Body of pancreas (tissue), 4 donors: ENCODE measurements at regions not wholly inside any gene's neighbourhood (a gene's known extent, or its start where the extent isn't known, plus 50 kb on each side); places are given as distances from the start of the nearest gene placed in this dataset.

Experiments used
- CTCF ChIP-seq, 7 experiments: fragments of 450-650 bp in 4 of 7; fragments of 200-600 bp in 3 of 7; sonication (generic) in 3 of 7; IDR thresholded peaks; one replicate each; pipeline ENCODE4 v1.5.1; 2016 to 2019; ENCODE audit warnings: antibody characterized with exemption in 7 of 7
- POLR2A ChIP-seq, 3 donors: fragments of 450-650 bp; IDR thresholded peaks; one replicate each; pipeline ENCODE4 v1.6.1; 2016; ENCODE audit warnings: antibody characterized with exemption in 3 of 3, mild to moderate bottlenecking in 2 of 3

- TF ChIP-seq CTCF (IDR thresholded peaks at IDR 0.05), result no peak
- TF ChIP-seq POLR2A (IDR thresholded peaks at IDR 0.05), result no peak
These were observed 96.3 kb downstream of the MRPL14 start for GRCh38 chr6:44030812-44031454.
